ENCODE measurements at regions not wholly inside any gene's neighbourhood (a gene's known extent, or its start where the extent isn't known, plus 50 kb on each side); places are given as distances from the start of the nearest gene placed in this dataset.

GRCh38 chr15:87748483-87748882 is 508.1 kb downstream of the NTRK3 start:
- intact Hi-C loops (cut with DNase I; ENCODE audit: low total_unique reads): no loop called here
- Histone ChIP-seq H3K4me3 (no peak overlapping the region), H3K27me3 (no peaks in the 10 kb centered on the region), H3K9me3 (no peaks in the 10 kb centered on the region), H3K27ac (no peak overlapping the region), H3K36me3 (no peaks in the 10 kb centered on the region), H3K4me1 (peaks cover 0 to 9% of the 10 kb centered on the region in 2 donors)
- DNase-seq: no peak
- TF ChIP-seq POLR2A (IDR thresholded peaks at IDR 0.05) (no peak), CTCF (IDR thresholded peaks at IDR 0.05 in 4 of 5, conservative IDR thresholded peaks at IDR 0.05 in 1 of 5) (no peak)
- in situ Hi-C loops (cut with MboI; ENCODE audit: low sequenced_read_pairs in 4 of 4): no loop called here
- no peak for ATAC-seq

- H3K9me3 ChIP-seq: no peaks in the 10 kb centered on the region
- intact Hi-C loops (cut with DNase I; ENCODE audit: low total_unique reads): no loop called here
- ATAC-seq: no peak
- in situ Hi-C loops (cut with MboI; ENCODE audit: low sequenced_read_pairs in 4 of 4): no loop called here
- H3K4me1 ChIP-seq: no peaks in the 10 kb centered on the region
- H3K4me3 ChIP-seq: no peak overlapping the region
- no peak for DNase-seq
- TF ChIP-seq CTCF (IDR thresholded peaks at IDR 0.05 in 4 of 5, conservative IDR thresholded peaks at IDR 0.05 in 1 of 5): no peak
- no peak for TF ChIP-seq POLR2A (IDR thresholded peaks at IDR 0.05)
- H3K27ac ChIP-seq: no peak overlapping the region
- H3K36me3 ChIP-seq: no peaks in the 10 kb centered on the region
- no peaks in the 10 kb centered on the region for H3K27me3 ChIP-seq
Observed at GRCh38 chr15:87747087-87747486, 509.5 kb downstream of the NTRK3 start.

- Histone ChIP-seq H3K9me3 (no peaks in the 10 kb centered on the region), H3K27ac (no peak overlapping the region), H3K27me3 (no peaks in the 10 kb centered on the region), H3K4me1 (no peaks in the 10 kb centered on the region), H3K36me3 (no peaks in the 10 kb centered on the region), H3K4me3 (no peak overlapping the region)
- DNase-seq (no peak), ATAC-seq (no peak)
- no peak for TF ChIP-seq CTCF (IDR thresholded peaks at IDR 0.05 in 4 of 5, conservative IDR thresholded peaks at IDR 0.05 in 1 of 5)
- no peak for TF ChIP-seq POLR2A (IDR thresholded peaks at IDR 0.05)
- intact Hi-C loops (cut with DNase I; ENCODE audit: low total_unique reads) (no loop called here), in situ Hi-C loops (cut with MboI; ENCODE audit: low sequenced_read_pairs in 4 of 4) (no loop called here)
Observed at GRCh38 chr15:87746333-87746732, 510.2 kb downstream of the NTRK3 start.

GRCh38 chr15:87744815-87745214 is 511.7 kb downstream of the NTRK3 start:
- Histone ChIP-seq H3K9me3 (no peaks in the 10 kb centered on the region), H3K4me3 (no peak overlapping the region), H3K27me3 (no peaks in the 10 kb centered on the region), H3K4me1 (no peaks in the 10 kb centered on the region), H3K27ac (no peak overlapping the region), H3K36me3 (no peaks in the 10 kb centered on the region)
- TF ChIP-seq POLR2A (IDR thresholded peaks at IDR 0.05) (no peak), CTCF (IDR thresholded peaks at IDR 0.05 in 4 of 5, conservative IDR thresholded peaks at IDR 0.05 in 1 of 5) (no peak)
- ATAC-seq (no peak), DNase-seq (no peak)
- in situ Hi-C loops (cut with MboI; ENCODE audit: low sequenced_read_pairs in 4 of 4): no loop called here
- intact Hi-C loops (cut with DNase I; ENCODE audit: low total_unique reads): no loop called here

- TF ChIP-seq CTCF (IDR thresholded peaks at IDR 0.05 in 4 of 5, conservative IDR thresholded peaks at IDR 0.05 in 1 of 5): no peak
- TF ChIP-seq POLR2A (IDR thresholded peaks at IDR 0.05): no peak
- intact Hi-C loops (cut with DNase I; ENCODE audit: low total_unique reads): no loop called here
- H3K9me3 ChIP-seq: no peaks in the 10 kb centered on the region
- no peak overlapping the region for H3K27ac ChIP-seq
- DNase-seq (no peak), ATAC-seq (no peak)
- no peaks in the 10 kb centered on the region for H3K27me3 ChIP-seq
- in situ Hi-C loops (cut with MboI; ENCODE audit: low sequenced_read_pairs in 4 of 4): no loop called here
- H3K4me1 ChIP-seq: no peaks in the 10 kb centered on the region
- no peaks in the 10 kb centered on the region for H3K36me3 ChIP-seq
- no peak overlapping the region for H3K4me3 ChIP-seq
Observed at GRCh38 chr15:87743562-87743961, 513.0 kb downstream of the NTRK3 start.
